Naive thymus-derived CD8-positive, alpha-beta T cell (primary cell): ENCODE measurements at regions not wholly inside any gene's neighbourhood (a gene's known extent, or its start where the extent isn't known, plus 50 kb on each side); places are given as distances from the start of the nearest gene placed in this dataset.
"Not testable (repeated sequence)": the region's sequence is repeated elsewhere in the genome, so short reads cannot be mapped to it uniquely, and the experiment has no call there.

Experiments
- ATAC-seq, 2 donors: fragments of 150-1000 bp; cut with Tn5 transposase in 1 of 2; sonication (Bioruptor Pico), chemical (Tn5 transposase) in 1 of 2; 1 replicate in 1 of 2; 2 replicates in 1 of 2; pipeline ENCODE4 v1.10.0; 2021; ENCODE audit warnings: mild to moderate bottlenecking in 2 of 2, moderate library complexity in 2 of 2
- POLR2A ChIA-PET: fragments of 350-600 bp; sonication (Branson Sonifier 250); formaldehyde crosslinking; loops from one replicate; lab custom pipeline; 2021; ENCODE audit warnings: antibody characterized with exemption; lab: Charles Lee
- DNase-seq, 10 donors: peaks; one replicate each; pipeline versions ENCODE4 v3.0.0 to v3.0.0-alpha.2; 2020 to 2022
- H3K27ac Mint-ChIP-seq, 10 donors: one replicate each; pipeline ENCODE4 v1.8.0; 2020 to 2022; ENCODE audit warnings: mild to moderate bottlenecking in 10 of 10, mixed read lengths in 10 of 10, moderate library complexity in 4 of 10, inconsistent platforms in 1 of 10
- H3K27me3 Mint-ChIP-seq, 5 donors: one replicate each; pipeline ENCODE4 v1.8.0; 2021 to 2022; ENCODE audit warnings: mixed read lengths in 5 of 5
- H3K36me3 Mint-ChIP-seq, 3 donors: one replicate each; pipeline ENCODE4 v1.8.0; 2020 to 2022; ENCODE audit warnings: mixed read lengths in 3 of 3, mild to moderate bottlenecking in 2 of 3, inconsistent platforms in 1 of 3
- H3K4me1 Mint-ChIP-seq, 4 donors: one replicate each; pipeline ENCODE4 v1.8.0; 2021 to 2022; ENCODE audit warnings: mixed read lengths in 4 of 4
- H3K4me3 Mint-ChIP-seq, 10 donors: one replicate each; pipeline ENCODE4 v1.8.0; 2020 to 2022; ENCODE audit warnings: mild to moderate bottlenecking in 10 of 10, mixed read lengths in 10 of 10, moderate library complexity in 6 of 10, inconsistent platforms in 1 of 10
- H3K9me3 Mint-ChIP-seq, 9 donors: one replicate each; pipeline ENCODE4 v1.8.0; 2020 to 2022; ENCODE audit warnings: mixed read lengths in 9 of 9, mild to moderate bottlenecking in 3 of 9, inconsistent platforms in 1 of 9, moderate library complexity in 1 of 9

DNA sequence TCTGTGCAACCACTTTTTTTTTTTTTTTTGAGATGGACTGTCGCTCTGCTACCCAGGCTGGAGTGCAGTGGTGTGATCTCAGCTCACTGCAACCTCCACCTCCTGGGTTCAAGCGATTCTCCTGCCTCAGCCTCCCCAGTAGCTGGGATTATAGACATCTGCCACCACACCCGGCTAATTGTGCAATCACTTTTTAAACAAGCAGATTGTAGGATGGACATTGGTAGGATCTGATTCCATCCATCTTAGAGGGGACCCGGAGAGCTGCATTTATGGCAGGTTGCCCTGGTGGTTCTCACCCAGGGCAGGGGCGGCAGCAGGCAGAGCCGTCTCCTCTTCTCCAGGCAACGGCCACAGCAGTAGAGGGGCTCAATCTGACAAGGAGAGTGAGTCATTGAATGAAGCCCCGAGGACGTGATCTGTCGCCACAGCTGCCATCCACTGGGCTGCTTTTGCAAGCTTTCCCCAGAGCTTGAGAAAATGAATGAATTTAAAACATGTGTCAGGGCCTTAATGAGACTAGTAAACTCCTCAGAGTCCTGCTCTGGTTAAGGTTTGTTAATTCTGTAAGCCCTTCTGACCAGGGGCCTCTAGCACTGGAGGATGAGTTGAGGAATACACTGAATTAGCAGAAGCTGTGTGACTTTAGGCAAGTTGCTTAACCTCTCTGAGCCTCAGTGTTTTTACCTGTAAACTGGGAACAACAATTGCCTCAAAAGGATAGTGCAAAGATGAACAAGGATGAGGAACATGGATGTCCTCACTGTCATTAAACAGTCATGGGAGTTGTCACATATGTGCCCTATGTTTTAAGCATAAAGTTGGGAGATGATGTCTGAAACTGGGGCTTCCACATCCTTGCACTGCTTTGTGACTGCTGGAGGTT, 129.1 kb downstream of the ASB7 start:
- H3K27ac Mint-ChIP-seq = no peak overlapping the region
- H3K36me3 Mint-ChIP-seq = no peaks in the 10 kb centered on the region
- ATAC-seq (no peak), DNase-seq (no peak)
- H3K27me3 Mint-ChIP-seq = peaks cover 0 to 12% (median 5%) of the 10 kb centered on the region in 5 donors
- POLR2A ChIA-PET = no interaction called here
- H3K4me1 Mint-ChIP-seq = no peaks in the 10 kb centered on the region
- H3K9me3 Mint-ChIP-seq = peaks cover 0 to 2% (median 0%) of the 10 kb centered on the region in 9 donors
- no peak overlapping the region for H3K4me3 Mint-ChIP-seq

DNA sequence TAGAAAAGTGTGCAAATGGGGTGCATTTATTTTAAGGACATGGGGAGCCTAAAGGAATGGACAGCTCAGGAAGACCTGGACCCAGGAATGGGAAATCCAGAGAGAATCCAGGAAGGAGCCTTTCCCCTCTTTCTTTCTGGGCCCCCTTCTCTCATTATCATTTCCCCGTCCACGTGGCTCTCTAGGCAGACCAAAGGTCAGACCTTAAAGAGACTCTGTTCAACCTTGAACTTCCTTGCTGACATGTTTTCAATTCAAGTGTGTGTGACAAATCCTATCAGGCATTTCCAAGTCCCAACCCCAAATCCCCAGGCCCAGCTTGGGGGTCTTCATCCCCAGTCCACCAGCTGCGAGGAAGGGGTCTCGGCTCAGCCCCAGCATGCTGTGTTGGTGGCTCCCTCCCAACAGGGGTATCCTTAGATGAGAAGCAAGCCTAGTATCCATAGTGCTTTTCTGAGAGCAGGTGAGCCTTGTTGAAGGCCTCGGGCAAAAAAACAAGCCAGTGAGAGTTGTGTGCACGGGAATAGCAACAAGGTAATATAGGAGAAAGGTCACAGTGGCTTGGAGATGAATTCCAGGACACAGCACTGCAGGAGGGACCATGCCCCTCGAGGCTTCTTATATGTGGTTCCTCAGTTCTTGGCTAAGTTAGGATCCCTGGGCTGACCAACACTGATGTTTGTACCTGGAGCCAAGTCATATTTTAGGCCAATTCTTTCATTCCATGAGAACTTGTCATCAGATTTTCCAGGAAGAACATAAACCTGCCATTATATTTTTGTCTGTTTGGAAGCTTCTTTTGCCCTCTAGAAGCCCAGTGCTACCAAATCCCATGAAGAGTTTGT, 130.0 kb downstream of the ASB7 start:
- no peak for ATAC-seq
- Mint-ChIP-seq H3K27me3 (peaks cover 0 to 12% (median 5%) of the 10 kb centered on the region in 5 donors), H3K4me1 (no peaks in the 10 kb centered on the region), H3K36me3 (no peaks in the 10 kb centered on the region), H3K9me3 (peaks cover 0 to 2% (median 0%) of the 10 kb centered on the region in 9 donors), H3K4me3 (no peak overlapping the region), H3K27ac (no peak overlapping the region)
- POLR2A ChIA-PET = no interaction called here
- DNase-seq = no peak

DNA sequence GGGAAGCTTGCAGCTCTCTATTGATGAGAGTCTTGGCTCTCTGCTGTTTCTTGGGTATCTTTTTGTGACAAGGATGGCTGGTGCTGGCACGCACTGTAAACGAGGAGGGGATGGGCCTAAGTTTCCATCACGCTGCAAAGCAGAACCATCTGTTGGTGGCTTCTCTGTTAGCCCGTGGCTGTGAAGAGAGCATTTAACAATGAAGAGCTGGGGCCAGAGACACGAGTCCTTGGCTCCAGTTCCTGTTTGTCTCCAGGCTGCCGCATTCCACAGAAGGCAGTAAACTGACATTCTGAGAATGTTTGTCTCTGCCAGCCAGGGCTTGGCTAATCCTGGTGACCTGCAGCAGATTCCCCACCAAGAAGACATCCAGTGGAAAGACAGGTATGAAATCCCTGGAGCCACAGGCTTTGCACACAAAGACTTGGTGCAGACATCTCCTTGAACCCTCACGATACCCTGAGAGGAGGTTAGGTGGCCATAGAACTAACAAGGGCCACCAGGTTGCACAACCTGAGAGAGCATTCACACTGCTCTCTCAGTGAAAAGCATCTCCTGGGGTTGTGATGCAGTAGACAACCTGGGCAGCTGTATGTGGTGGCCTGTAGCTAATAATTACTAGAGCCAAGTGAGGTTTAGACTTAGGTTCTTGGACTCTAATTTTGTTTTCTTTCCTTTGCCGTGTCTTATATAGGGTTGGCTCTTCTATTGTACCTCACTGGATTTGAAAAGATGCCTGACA, 130.9 kb downstream of the ASB7 start:
- POLR2A ChIA-PET = no interaction called here
- H3K4me3 Mint-ChIP-seq = no peak overlapping the region
- DNase-seq (no peak), ATAC-seq (no peak)
- H3K27ac Mint-ChIP-seq = no peak overlapping the region
- H3K27me3 Mint-ChIP-seq = peaks cover 0 to 7% (median 5%) of the 10 kb centered on the region in 5 donors
- no peaks in the 10 kb centered on the region for H3K4me1 Mint-ChIP-seq
- H3K9me3 Mint-ChIP-seq = peaks cover 0 to 2% (median 0%) of the 10 kb centered on the region in 9 donors
- H3K36me3 Mint-ChIP-seq = no peaks in the 10 kb centered on the region

DNA sequence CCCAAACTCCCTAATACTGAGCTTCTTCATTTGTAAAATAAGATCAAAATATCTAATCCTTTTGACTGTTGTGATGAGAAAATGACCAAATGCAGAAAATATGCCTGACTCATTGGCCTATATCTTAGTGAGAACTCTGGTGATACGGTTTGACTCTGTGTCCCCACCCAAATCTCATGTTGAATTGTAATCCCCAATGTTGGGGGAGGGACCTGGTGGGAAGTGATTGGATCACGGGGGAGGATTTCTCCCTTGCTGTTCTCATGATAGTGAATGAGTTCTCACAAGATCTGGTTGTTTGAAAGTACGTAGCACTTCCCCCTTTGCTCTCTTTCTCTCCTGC, 131.4 kb downstream of the ASB7 start:
- H3K36me3 Mint-ChIP-seq, H3K9me3 Mint-ChIP-seq, DNase-seq, H3K4me3 Mint-ChIP-seq, H3K4me1 Mint-ChIP-seq, H3K27me3 Mint-ChIP-seq, H3K27ac Mint-ChIP-seq, ATAC-seq, POLR2A ChIA-PET: not testable (repeated sequence)

DNA sequence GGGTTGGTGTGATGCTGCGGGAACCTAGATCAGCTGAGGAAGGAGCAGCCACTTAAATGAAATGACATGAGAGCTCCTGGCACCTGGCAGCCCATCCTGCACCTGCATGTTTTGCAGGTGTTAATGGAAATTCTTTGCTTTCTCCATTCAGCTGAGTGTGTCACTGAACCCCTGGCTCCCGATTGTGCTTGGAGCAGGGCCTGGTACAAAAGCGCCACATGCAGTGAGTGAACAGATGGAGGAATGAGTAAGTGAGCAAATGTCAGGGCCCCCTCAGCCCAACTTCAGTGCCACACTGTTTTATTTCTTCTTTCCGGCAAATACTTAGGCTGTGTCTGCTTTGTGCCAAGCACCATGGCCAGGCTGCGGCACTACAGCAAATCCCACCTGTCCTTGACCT, 132.2 kb downstream of the ASB7 start:
- POLR2A ChIA-PET = no interaction called here
- Mint-ChIP-seq H3K36me3 (no peaks in the 10 kb centered on the region), H3K4me1 (peaks cover 0 to 2% (median 0%) of the 10 kb centered on the region in 4 donors), H3K4me3 (no peak overlapping the region), H3K27ac (no peak overlapping the region), H3K27me3 (peaks cover 0 to 5% (median 2%) of the 10 kb centered on the region in 5 donors), H3K9me3 (peaks cover 0 to 2% (median 0%) of the 10 kb centered on the region in 9 donors)
- no peak for DNase-seq
- no peak for ATAC-seq

DNA sequence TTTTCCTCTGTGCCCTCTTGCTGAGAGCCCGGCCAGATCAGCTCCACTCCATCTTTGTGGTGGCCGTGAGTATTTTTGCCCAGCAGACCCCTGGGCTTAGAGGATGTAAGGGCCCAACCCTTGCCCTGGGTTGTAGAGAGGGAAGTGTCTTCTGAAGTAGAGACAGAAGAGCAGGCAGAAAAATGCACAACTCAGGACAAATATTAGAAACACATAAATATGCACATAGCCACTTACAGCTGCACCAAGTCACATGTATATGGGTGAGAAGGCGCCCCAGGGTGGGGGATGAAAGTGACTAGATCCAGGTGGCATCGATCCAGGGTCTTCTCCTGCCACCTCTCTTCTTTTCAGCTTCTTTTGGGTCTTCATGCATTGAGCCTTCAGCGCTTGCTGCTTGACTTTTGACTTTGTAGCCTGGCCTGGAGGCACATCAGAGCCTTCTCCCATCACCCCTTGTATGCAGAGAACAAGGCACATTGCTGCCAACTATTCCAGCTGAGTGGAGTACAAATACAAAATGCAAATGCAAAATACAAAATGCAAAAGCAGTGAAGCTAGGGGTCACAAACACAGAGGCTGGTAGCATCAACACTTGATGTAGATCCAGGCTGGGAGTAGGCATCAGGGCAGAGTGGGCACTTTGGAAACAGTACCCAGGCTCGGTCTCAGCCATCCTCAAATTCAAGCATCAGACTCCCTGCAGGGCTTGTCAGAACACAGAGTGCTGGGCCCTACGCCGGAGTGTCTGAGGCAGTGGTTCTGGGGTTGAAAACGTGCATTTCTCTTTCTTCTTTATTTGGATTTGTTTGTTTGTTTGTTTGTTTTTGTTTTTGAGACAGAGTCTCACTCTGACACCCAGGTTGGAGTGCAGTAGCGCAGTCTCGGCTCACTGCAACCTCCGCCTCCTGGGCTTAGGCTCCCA, 133.0 kb downstream of the ASB7 start:
- POLR2A ChIA-PET = no interaction called here
- no peaks in the 10 kb centered on the region for H3K36me3 Mint-ChIP-seq
- no peak overlapping the region for H3K27ac Mint-ChIP-seq
- peaks cover 0 to 2% (median 0%) of the 10 kb centered on the region in 9 donors for H3K9me3 Mint-ChIP-seq
- no peak overlapping the region for H3K4me3 Mint-ChIP-seq
- DNase-seq = no peak
- peaks cover 0 to 2% (median under 1%) of the 10 kb centered on the region in 4 donors for H3K4me1 Mint-ChIP-seq
- no peak for ATAC-seq
- H3K27me3 Mint-ChIP-seq = peaks cover 0 to 5% (median 2%) of the 10 kb centered on the region in 5 donors

DNA sequence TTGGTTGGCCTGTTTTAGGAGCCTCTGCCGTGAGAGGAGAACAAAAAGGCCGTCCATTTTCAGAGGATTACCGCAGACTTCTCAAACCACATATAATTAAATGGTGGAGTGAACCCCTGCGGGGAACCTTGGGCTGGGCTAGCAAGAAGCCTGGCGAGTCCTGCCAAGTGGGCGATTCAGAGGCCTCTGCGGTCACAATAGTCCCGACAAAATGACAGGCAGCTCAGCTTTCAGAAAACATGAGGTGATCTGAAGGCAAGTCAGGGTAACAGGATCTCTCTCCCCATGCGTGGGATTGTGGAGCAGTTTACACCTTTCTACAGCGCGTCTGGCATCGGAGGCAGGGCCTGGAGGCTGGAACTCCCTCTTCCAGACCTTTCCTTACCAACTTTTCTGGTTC, 134.8 kb downstream of the ASB7 start:
- H3K36me3 Mint-ChIP-seq = no peaks in the 10 kb centered on the region
- H3K4me1 Mint-ChIP-seq = peaks cover 0 to 2% (median under 1%) of the 10 kb centered on the region in 4 donors
- no peak overlapping the region for H3K4me3 Mint-ChIP-seq
- peaks cover 0 to 4% (median 3%) of the 10 kb centered on the region in 5 donors for H3K27me3 Mint-ChIP-seq
- POLR2A ChIA-PET = no interaction called here
- DNase-seq = no peak
- peaks cover 0 to 2% (median 0%) of the 10 kb centered on the region in 9 donors for H3K9me3 Mint-ChIP-seq
- no peak for ATAC-seq
- no peak overlapping the region for H3K27ac Mint-ChIP-seq

DNA sequence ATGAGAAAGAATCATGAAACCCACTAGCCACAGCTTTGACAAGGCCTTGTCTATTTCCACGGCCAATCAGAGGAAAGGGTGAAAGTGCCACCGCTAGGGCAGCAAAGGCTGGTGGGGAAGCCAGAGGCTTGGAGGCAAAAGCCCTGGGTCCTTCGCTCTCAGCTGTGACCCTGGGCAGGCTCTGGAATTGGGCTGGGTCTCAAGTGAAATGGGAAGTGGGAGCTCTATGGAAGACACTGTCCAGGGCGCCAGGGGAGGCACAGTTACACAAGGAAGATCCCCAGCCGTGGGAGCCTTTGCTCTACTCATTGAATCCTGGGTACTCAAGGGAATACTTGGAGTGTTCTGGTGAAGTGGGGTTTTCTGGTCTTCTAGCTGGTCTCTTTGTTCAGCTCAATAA, 136.2 kb downstream of the ASB7 start:
- DNase-seq (no peak), ATAC-seq (no peak)
- H3K4me3 Mint-ChIP-seq = no peak overlapping the region
- H3K27ac Mint-ChIP-seq = no peak overlapping the region
- POLR2A ChIA-PET = no interaction called here
- peaks cover 0 to 10% (median 4%) of the 10 kb centered on the region in 5 donors for H3K27me3 Mint-ChIP-seq
- peaks cover 0 to 2% (median 0%) of the 10 kb centered on the region in 9 donors for H3K9me3 Mint-ChIP-seq
- peaks cover 0 to 2% (median under 1%) of the 10 kb centered on the region in 4 donors for H3K4me1 Mint-ChIP-seq
- no peaks in the 10 kb centered on the region for H3K36me3 Mint-ChIP-seq

DNA sequence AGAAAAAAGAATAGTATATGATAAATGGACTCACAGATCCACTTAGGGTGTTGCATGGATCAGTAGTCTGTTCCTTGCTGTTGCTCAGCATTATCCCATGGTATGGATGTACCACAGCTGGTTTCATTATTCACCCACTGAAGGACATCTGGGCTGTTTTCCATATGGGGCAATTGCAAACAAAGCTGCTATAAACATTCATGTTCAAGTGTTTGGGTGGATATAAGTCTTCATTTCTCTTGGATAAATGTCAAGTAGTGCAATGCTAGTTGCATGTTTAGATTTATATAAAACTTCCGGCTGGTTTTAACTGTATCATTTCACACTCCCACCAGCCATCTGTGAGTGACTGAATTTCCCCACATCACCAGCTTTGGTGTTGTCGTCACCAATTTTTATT, 137.7 kb downstream of the ASB7 start:
- peaks cover 0 to 2% (median under 1%) of the 10 kb centered on the region in 4 donors for H3K4me1 Mint-ChIP-seq
- ATAC-seq (no peak), DNase-seq (no peak)
- H3K27ac Mint-ChIP-seq = no peak overlapping the region
- no peaks in the 10 kb centered on the region for H3K36me3 Mint-ChIP-seq
- no peak overlapping the region for H3K4me3 Mint-ChIP-seq
- H3K9me3 Mint-ChIP-seq = peaks cover 0 to 3% (median 0%) of the 10 kb centered on the region in 9 donors
- POLR2A ChIA-PET = no interaction called here
- peaks cover under 1 to 18% (median 4%) of the 10 kb centered on the region in 5 donors for H3K27me3 Mint-ChIP-seq

DNA sequence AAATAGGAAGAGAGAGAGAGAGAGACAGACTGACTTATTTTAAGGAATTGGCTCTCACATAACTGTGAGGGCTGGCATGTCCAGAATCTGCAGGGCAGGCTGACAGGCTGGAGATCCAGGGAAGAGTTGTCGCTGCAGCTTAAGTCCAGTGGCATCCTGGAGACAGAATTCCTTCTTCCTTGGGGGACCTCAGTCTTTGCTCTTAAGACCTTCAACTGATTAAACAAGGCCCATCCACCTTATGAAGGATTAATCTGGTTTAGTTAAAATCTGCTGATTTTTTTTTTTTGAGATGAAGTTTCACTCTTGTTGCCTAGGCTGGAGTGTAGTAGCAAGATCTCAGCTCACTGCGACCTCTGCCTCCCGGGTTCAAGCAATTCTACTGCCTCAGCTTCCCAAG, 128.0 kb upstream of the ALDH1A3 start:
- POLR2A ChIA-PET = no interaction called here
- DNase-seq = no peak
- Mint-ChIP-seq H3K36me3 (peaks cover 0 to 29% (median 5%) of the 10 kb centered on the region in 3 donors), H3K4me3 (no peak overlapping the region), H3K4me1 (no peaks in the 10 kb centered on the region), H3K27me3 (peaks cover 21 to 75% (median 44%) of the 10 kb centered on the region in 5 donors), H3K27ac (no peak overlapping the region), H3K9me3 (peaks cover 0 to 35% (median 17%) of the 10 kb centered on the region in 9 donors)
- ATAC-seq = no peak

DNA sequence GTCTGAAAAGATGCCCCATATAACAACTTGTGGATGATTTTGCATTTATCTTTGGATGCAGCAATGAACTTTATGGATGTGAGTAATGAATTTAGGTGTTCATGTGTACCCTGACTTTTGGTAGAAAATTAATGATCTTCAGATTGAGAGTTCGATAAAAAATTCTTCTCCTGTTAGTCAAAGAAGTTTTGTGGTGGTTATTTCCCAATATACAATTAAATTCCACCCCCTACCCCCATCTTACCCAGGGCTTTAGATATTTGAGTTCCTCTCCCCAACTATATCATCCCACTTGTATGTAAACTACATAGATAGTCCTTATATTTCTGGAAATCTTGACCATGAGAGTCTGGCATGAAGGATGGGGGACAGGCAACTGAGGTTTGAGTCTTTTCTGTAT, 126.1 kb upstream of the ALDH1A3 start:
- Mint-ChIP-seq H3K27me3 (peaks cover 24 to 70% (median 41%) of the 10 kb centered on the region in 5 donors), H3K27ac (no peak overlapping the region), H3K36me3 (peaks cover 0 to 14% (median 0%) of the 10 kb centered on the region in 3 donors), H3K9me3 (peaks cover 0 to 17% (median 2%) of the 10 kb centered on the region in 9 donors), H3K4me3 (no peak overlapping the region), H3K4me1 (no peaks in the 10 kb centered on the region)
- ATAC-seq (no peak), DNase-seq (no peak)
- POLR2A ChIA-PET = no interaction called here

DNA sequence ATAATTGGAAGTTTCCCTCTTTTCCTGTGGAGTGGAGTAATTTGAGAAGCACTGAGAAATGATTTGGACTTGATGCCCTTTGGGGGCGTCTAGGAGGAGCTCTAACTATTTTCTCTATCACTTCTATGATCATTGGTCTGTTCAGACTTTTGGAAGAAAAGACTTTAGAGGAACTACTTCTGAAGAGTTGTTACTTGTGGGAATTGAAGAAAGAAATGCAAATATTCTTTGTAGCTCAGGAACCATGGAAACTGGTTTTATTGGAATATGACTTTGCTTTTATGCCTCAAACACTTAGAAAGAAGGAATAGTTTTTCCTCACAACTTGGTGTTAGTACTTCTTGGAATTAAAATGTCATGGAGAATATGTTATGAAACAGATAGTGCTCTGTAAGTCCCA, 122.0 kb upstream of the ALDH1A3 start:
- H3K27ac Mint-ChIP-seq = no peak overlapping the region
- ATAC-seq (no peak), DNase-seq (no peak)
- H3K36me3 Mint-ChIP-seq = no peaks in the 10 kb centered on the region
- H3K4me1 Mint-ChIP-seq = peaks cover 0 to 5% (median under 1%) of the 10 kb centered on the region in 4 donors
- peaks cover 23 to 78% (median 46%) of the 10 kb centered on the region in 5 donors for H3K27me3 Mint-ChIP-seq
- POLR2A ChIA-PET = no interaction called here
- no peak overlapping the region for H3K4me3 Mint-ChIP-seq
- no peaks in the 10 kb centered on the region for H3K9me3 Mint-ChIP-seq
